ENCODE measurements at regions not wholly inside any gene's neighbourhood (a gene's known extent, or its start where the extent isn't known, plus 50 kb on each side); places are given as distances from the start of the nearest gene placed in this dataset.
"Not testable (repeated sequence)": the region's sequence is repeated elsewhere in the genome, so short reads cannot be mapped to it uniquely, and the experiment has no call there.

DNA sequence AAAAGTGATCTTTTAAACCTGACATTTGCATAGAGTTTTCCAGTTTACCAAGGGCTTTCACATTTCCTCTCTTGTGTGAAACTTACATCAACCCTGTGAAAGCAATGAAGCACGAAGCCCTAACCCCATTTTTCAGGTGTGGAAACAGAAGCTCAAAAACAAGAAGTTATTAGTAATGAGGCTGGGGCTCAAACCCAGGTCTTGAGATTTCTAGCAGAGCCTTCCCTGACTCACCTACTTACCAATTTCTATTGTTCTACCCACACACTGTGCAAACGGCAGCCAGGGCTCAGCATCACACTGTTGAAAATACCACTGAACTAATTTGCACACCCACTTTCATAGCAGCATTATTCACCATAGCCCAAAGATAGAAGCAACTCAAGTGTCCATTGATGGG is 117.8 kb upstream of the IGF1R start:
- DNase-seq = no peak

DNA sequence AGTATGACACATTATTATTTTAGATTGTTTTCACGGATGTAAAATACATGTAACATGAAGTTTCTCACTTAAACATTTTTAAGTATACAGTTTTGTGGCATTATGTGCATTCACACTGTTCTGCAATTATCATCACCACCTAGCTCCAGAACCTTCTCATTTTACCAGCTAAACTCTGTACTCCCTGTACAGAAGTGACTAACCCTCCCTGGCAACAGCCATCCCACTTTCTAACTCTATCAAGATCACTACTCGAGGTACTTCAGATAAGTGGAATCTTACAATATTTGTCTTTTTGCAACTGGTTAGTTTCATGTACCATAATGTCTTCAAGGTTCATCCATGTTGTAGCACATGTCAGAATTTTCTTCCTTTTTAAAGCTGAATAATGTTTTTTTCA is 116.3 kb upstream of the IGF1R start:
- DNase-seq = no peak

DNA sequence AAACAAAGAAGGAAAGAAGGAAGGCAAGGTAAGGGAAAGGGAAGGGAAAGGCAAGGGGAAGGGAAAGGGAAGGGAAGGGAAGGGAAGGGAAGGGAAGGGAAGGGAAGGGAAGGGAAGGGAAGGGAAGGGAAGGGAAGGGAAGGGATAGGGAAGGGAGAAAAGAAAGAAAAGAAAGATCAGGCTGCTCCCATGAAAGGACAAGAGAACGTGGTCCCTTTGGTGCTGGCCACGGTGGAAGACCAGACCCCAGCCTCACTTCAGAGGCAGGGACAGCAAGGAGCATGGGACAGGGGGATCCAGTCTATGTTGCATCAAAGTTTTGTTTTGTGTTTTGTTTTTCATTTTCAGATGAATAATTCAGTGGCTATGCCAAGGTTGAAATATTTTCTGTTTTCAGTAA is 111.4 kb upstream of the IGF1R start:
- DNase-seq = no peak

DNA sequence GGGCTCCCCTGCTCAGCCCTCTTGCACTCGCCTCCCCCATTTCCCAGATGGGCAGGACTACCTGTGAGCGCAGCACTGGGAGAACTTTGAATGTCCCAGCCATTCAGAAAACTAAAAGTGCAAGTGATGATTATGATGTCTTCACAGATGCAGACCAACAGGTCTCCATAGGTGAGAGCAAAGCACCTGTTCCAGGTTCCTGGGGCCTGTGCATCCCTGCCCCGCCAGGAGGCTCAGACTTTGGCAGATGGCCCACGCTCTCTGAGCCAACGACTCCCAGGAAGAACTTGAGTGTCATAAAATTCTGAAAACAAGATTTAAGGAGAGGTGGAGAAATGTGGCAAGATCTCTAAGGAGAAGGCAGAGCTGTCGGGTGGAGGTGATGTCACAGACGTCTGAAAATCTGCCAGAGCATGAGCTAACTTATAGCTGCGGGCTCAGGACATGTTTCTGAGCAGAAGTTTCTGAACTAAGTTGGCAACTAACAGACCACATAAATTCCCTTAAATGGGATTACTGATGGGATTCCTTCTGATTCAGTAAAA is 110.8 kb upstream of the IGF1R start:
- no peak for DNase-seq

DNA sequence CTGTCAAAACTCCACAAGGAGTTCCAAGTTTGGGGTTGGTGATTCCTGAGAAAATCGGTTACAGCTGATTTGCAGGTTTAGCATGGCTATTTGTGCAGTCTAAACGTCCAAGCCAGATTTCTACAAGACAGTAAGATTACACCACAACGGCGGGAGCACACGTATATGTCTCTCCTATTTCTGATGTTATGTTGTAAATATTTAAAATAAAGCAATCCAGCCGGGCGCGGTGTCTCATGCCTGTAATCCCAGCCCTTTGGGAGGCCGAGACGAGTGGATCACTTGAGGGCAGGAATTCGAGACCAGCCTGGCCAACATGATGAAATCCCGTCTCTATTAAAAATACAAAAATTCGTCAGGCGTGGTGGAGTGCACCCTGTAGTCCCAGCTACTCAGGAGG is 106.8 kb upstream of the IGF1R start:
- DNase-seq = no peak

DNA sequence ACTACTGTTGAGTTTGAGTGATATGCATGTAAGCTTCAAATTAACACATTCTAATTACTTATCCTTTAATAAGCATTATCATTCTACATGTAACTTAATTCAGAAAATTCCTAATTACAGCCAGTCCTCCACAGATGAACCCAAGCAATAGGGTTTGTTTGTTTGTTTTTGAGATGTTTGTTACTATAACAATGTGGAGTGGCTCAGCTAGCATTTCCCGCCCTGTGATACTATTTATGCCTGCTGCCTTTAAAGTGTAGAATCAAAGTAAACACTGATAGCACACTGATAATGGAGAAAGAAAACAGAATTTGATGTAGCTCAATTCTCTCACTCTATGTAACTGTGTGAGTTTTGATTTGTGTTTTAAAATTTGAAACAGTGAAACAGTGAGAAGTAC is 105.1 kb upstream of the IGF1R start:
- DNase-seq = no peak

DNA sequence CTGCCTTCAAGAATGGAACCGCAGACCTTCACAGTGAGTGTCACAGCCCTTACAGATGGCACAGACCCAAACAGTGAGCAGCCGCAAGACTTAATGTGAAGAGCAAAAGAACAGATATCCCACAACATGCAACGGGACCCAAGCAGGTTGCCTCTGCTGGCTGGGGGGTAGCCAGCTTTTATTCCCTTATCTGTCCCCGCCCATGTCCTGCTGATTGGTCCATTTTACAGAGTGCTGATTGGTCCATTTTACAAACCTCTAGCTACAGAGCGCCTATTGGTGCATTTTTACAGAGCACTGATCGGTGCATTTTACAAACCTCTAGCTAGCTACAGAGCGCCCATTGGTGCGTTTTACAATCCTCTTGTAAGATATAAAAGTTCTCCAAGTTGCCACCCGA is 102.0 kb upstream of the IGF1R start:
- DNase-seq = no peak

DNA sequence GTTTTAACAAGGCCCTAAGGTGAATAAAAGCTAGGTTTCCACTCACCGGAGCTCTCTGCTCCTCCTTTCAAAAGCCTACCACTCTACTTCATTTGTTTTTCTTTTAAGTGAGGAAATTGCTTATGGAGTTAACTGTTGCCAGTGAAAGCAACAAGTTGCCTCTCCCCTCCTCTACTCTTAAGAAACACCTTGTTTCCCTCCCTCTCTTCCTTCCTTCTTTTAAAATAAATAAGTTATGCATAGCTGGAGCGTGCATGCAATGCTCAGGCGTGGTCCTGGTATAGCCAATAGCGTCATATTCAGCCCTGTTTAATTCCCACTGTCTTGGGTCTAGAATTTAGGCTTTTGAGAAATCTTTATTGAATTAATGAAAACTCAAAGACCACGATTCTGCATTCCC is 101.1 kb upstream of the IGF1R start:
- no peak for DNase-seq

DNA sequence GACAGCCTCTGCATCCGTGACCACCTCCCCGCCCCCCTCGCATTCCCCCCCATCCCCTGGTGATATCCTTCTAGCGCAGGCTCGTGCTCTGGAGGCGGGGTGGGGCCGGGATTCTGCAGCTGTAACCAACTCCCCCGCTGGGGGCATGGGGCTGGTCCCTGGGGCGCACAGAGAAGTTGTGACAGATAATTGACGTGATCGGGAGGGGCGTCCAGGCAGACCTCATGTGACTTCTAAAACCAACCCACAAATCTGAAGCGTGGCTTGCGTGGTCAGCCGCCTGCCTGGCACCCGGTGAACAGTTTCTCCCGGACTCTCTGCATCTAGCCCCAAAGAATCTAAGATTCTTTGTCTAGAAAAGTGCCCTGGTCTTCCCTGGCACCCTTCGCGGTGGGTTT is 100.6 kb upstream of the IGF1R start:
- no peak for DNase-seq

DNA sequence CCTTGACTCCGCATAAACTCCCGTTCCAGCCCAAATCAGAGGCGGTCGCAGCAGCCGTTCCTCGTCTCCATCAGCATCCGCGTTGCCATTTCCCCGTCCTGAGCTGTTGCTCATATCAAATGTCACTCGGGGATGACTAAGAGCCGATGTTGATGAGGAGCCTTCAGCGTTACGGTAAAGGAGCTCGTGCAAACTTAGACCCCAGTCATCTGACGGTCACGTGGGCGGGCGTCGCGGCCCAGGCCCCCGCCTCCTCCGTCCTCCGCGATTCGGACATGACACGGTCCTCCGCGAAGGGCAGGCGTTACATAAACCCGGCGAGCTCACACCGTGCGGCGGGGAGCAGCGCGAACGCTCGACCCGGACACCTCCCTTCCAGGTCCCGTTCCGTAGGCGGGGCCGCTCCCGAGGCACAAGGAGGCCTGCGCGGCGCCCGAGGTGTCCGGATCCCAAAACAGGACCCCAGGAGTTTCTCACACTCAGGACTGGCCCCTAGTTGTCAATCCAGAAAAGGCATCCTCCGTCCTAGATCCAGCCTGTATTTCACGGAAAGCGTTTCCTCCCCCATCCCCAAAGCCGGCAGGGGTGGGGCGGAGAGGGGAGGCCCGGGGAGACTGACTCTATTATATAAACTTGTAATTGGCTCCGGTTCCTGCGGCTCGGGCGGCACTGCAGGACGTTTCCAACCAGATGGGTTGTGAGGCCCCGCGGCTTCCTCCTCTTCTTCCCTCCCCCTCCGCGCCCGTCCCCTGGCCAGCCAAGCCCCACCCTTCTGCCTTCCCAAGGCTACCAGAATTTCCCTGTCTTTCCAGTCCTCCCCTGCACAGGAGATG is 100.0 kb upstream of the IGF1R start:
- no peak for DNase-seq

DNA sequence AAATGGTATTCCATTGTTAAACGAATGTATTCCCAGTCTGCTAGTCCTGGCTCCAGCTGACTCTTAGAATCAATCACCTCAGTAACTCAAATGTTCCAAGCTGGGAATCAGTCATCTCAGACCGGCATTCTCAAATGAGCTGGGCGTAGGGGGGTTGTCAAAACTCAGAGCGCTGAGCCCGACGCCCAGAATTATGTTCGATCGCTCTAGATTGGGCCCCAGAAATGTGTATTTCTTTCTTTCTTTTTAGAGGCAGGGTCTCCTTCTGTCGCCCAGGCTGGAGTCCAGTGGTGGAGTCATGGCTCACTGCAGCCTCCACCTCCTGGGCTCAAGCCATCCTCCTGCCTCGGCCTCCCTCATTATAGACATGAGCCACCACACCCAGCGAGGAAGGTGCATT is 99.3 kb upstream of the IGF1R start:
- no peak for DNase-seq

DNA sequence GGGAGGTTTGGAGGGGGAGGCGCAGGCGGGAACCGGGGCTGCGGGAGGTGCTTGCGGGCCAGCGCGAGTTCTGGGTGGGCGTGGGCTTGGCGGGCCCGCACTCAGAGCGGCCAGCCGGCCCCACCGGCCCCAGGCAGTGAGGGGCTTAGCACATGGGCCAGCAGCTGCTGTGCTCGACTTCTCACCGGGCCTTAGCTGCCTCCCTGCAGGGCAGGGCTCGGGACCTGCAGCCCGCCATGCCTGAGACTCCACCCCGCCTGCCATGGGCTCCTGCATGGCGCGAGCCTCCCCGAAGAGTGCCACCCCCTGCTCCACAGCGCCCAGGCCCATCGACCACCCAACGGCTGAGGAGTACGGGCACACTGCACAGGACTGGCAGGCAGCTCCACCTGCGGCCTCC is 98.6 kb upstream of the IGF1R start:
- no peak for DNase-seq

DNA sequence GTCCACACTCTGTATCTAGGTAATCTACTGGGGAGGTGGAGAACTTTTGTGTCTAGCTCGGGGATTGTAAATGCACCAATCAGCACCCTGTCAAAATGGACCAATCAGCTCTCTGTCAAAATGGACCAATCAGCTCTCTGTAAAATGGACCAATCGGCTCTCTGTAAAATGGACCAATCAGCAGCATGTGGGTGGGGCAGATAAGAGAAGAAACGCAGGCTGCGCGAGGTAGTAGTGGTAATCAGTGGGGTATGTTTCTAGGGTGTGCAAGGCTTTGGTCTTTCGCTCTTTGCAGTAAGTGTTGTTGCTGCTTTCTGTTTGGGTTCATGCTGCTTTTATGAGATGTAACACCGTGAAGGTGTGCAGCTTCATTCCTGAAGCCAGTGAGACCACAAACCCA is 98.0 kb upstream of the IGF1R start:
- DNase-seq = not testable (repeated sequence)

DNA sequence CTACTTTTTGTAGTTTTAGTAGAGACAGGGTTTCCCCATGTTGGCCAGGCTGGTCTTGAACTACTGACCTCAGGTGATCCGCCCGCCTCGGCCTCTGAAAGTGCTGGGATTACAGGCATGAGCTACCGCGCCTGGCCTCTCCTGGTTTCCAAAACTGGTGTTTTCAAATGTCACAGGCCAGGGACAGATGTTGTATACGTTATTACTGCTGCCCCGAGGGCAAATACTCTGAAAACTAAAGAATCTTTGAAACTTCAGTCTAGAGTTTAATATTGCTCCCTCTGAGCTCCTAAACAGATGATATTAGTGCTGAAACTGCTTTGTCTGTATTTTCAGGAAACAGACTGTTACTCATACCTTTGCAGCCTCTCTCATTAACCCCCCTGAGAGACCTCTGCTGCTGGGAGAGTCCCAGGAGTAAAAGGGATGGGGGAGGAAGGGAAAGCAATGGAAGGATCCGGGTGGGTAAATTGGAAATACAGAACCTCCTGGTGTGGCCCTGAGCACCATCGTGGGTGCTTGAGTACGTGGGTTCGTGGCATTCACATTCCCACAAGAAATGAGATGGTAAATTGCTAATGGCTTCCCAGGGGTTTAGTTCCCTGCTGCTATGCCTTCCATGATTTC is 96.3 kb upstream of the IGF1R start:
- no peak for DNase-seq

DNA sequence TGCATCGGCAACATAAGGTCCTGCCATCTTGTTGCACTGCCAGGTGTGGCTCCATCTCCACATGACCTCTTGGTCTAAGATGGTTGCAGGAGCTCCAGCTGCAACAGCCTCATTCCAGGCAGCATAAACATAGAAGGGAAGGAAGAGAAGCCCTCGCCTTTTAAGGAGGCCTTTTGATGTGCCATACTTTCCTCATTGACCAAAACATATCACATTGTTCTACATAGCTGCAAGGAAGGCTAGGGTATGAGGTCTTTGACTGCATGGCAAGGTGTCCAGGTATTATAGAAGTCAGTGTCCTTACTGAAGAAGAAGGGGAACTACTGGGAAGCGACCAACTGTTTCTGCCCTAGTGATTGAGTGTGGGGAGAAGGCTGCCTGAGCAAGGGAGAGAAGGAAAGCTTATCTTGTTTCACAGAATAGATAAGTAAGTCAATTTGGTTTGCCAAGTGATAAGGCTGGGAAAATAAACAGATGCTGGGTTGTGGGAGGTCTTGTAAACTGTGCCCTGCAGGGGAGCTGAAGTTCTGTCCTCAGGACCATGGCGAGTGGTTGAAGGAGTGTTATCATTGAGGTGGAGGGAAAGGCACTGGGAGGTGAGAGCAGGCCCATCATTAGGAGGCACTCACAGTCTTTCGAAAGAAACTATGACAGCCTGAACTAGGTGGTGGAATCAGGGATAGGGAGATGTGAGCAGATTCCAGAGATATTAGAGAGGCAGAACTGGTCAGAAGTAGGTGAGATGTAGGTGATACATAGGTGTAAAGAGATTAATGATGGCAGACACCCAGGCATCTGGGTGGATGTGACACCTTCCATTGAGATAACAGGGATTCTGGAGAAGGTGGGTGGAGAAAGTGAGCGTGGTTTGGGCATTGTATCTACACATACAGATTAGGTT is 93.8 kb upstream of the IGF1R start:
- no peak for DNase-seq

DNA sequence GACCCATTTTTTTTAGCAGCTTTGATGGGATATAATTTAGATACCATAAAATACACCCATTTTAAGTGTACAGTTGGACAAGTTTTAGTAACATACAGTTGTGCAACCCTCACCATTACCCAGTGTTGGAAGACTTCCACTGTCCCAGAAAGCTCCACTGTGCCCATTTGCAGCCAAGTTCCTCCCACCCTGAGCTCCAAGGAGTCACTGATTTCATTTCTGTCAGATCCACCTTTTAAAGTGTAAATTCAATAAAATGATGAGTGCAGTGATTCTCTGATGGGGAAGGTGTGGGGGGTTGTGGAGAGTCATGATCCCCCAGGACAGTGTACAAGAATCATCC is 93.2 kb upstream of the IGF1R start:
- no peak for DNase-seq

DNA sequence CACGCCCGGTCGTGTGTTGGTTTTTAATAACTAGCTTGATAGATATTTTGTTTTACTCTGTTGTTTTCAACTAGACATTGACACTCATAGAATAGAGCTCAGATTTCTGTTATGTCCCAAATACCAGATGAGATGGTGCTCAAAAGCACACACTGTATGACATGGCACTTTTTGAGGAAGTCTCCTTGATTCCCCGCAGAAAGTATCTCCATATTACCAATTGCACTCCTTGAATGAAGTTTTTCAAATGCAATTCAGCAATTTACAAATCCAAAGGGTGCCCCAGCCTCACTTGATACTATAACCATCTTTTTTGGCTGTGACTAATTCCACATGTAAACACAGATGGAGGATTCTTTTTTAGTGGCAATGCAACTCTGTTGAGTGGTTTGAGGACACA is 92.0 kb upstream of the IGF1R start:
- no peak for DNase-seq

DNA sequence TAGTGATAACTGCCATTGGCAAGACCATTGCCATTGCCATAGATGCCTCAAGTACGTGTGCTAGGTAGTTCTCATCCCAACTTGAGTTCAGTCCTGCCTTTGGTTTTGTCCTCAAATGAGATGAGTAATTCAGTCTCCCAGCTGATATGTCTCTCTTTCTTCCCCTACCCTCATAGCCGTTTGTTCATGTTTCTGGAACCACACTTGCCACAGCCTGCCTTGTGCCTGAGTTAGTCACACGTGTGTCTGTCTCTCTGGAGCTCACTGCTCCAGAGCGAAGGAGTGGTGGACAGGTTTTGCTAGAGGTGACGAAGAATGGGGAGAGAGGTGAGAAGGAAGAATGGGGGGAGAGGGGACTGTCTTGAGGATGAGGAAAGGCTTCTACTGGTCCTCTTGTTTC is 88.0 kb upstream of the IGF1R start:
- no peak for DNase-seq

DNA sequence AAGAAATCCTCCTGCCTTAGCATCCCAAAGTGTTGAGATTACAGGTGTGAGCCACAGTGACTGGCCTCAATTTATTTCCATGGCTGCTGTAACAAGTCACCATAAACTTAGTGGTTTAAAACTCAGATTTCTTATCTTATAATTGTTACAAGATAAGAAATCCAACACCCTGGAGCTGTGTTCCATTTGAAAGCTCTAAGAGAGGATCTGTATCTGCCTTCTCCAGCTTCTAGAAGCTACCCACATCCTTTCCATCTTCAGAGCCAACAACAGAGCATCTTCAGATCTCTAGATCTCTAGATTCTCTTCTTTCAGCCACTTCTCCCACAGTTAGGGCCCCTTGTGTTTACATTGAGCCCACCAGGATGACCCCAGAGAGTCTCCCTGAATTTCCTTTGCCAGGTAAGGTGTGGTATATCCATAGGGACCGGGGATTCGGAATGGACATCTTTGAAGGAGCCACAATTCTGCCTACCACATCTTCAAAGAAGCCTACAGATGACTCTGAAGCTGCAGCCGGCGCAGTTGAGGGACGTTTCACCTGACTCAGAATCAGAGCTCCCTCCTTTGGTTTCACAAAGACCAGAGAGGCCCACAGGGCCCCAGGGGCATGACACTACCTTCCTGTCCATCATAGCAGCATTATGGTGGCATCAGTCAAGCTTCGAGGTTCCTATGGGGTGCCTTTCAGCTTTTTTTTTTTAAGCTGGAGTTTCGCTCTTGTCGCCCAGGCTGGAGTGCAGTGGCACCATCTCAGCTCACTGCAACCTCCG is 87.0 kb upstream of the IGF1R start:
- DNase-seq = no peak

DNA sequence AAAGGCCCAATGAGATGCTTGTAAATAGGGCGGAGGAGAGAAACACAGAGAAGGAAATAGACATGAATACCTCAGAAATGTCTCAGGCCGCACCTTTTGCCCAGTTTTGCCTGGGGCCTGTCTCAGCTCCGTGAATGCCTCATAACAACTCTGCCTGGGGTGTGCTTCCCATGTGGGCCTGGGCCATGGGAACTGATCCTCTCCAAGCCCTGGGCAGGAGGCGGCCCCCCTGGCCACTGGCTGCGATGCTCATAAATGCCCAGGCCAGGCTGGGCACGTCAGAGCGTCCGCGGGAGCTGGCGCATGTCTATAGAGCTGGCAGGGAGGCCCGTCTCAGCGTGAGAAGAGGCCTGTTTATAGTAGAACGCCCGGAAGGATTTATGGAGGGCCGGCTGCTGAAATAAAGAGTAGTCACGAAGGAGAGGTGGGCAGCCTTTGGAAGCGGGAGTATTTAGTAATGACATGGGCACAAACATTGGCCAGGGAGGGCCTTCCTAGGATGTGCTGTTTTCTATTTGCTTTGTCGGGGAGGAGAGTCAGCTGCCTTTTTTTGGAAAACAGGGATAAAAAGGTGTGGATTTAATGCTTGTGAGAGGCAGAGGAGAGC is 85.9 kb upstream of the IGF1R start:
- DNase-seq = no peak

DNA sequence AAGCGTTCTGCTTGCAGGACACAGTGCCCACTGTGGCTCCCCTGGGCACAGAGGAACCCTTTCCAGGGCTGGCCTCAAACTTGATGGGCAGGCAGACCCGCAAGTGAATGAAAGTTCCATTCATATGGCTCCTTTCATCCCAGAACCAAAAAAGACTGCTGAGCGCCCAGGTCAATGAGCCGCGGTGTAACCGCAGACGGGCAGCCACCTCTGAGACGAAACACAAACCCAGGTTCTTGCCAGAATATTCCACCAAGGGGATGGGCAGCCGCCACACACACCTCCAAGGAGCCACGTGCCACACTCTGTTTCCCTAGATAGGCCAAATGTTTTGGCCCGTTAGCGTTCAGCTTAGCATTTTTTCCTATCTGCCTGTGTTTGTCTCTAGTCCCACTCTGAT is 82.8 kb upstream of the IGF1R start:
- no peak for DNase-seq

DNA sequence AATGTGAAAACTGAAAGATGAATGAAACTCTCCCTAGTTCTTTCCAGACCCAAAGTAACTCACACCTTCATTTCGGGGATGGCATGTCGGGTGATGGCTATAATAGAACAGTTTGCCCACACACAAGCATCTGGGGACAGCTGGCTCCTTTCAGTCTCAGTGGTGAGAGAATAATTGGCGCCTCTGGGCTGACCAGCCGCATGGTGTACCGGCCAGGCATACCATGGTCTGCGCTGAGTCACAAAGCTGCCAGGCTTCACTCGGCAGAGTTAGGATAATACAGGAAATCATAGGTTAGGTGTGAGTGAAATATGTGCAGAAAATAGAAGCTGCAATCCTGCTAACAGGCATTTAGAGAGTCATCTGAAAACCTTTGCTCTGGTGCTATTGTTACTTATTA is 80.4 kb upstream of the IGF1R start:
- no peak for DNase-seq
